ENCODE measurements at regions not wholly inside any gene's neighbourhood (a gene's known extent, or its start where the extent isn't known, plus 50 kb on each side); places are given as distances from the start of the nearest gene placed in this dataset.
A peak's percentile ranks its signal among the peaks of the same experiment; 100 is the strongest.

DNA sequence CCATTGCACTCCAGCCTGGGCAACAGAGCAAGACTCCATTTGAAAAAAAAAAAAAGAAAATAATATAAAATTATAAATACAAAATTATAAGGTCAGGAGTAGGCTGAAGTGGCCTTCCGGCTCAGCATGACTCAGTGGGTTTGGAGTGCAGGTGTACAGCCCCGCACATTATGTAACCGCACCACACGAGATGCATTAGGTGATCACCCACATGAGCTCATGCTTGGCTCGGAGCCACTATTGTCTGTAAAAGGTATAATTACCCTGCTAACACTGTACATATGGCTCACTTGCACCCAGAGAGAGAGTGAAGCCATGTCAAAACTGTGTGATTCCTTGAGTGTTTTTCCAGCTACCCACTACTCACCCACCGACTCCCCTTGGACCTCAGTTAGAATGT lies 557.0 kb downstream of the SLC6A15 start:
- POLR2A ChIA-PET, result no interaction called here
- BruUV-seq (replicated peaks), result no TSS peak
- TF ChIP-seq, protein P1, sequence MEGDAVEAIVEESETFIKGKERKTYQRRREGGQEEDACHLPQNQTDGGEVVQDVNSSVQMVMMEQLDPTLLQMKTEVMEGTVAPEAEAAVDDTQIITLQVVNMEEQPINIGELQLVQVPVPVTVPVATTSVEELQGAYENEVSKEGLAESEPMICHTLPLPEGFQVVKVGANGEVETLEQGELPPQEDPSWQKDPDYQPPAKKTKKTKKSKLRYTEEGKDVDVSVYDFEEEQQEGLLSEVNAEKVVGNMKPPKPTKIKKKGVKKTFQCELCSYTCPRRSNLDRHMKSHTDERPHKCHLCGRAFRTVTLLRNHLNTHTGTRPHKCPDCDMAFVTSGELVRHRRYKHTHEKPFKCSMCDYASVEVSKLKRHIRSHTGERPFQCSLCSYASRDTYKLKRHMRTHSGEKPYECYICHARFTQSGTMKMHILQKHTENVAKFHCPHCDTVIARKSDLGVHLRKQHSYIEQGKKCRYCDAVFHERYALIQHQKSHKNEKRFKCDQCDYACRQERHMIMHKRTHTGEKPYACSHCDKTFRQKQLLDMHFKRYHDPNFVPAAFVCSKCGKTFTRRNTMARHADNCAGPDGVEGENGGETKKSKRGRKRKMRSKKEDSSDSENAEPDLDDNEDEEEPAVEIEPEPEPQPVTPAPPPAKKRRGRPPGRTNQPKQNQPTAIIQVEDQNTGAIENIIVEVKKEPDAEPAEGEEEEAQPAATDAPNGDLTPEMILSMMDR (IDR thresholded peaks at IDR 0.05; ENCODE audit: unreplicated experiment), result no peak
- peak; percentile 71 for DNase-seq (ENCODE audit: unreplicated experiment)
- H3K27me3 Mint-ChIP-seq (ENCODE audit: insufficient read depth, unreplicated experiment), result no peaks in the 10 kb centered on the region
- no peaks in the 10 kb centered on the region for H3K36me3 Mint-ChIP-seq (ENCODE audit: insufficient read depth, unreplicated experiment)
- no peaks in the 10 kb centered on the region for H3K9me3 Mint-ChIP-seq (ENCODE audit: unreplicated experiment)
- CTCF ChIA-PET, result no interaction called here
- no peak overlapping the region for H3K27ac Mint-ChIP-seq (ENCODE audit: low read depth, unreplicated experiment)
- H3K4me3 Mint-ChIP-seq (ENCODE audit: unreplicated experiment), result no peak overlapping the region
- intact Hi-C loops (cut with micrococcal nuclease), result no loop called here
- H3K4me1 Mint-ChIP-seq (ENCODE audit: insufficient read depth, unreplicated experiment), result no peaks in the 10 kb centered on the region

DNA sequence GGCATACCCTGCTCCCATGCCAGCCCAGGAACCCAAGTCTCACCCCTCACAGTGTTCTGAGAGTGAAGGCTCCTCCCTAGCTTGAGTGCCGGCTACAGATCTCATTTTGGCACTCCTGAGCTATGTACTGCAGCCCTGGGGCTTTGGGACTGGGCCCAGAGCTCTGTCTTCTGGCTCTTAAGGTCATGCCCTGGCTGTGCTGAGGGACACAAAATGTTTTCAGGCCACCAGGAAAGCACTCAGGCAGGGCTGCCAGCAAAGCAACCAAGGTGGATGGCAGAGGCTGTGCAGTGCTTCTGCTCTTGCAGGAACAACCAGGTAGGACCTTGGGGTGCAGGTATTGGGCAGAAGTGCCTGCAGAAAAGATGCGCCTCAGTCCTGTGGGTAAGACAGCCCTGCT lies 564.0 kb downstream of the SLC6A15 start:
- ChIA-PET CTCF (interaction anchor here (0.6 kb wide), 1 partner anchor 289 kb away, joined by 3 read pairs; no protein-coding TSS in a partner anchor), POLR2A (no interaction called here)
- Mint-ChIP-seq H3K4me1 (ENCODE audit: insufficient read depth, unreplicated experiment) (no peaks in the 10 kb centered on the region), H3K4me3 (ENCODE audit: unreplicated experiment) (no peak overlapping the region), H3K9me3 (ENCODE audit: unreplicated experiment) (peaks cover 8% of the 10 kb centered on the region), H3K27ac (ENCODE audit: low read depth, unreplicated experiment) (no peak overlapping the region), H3K36me3 (ENCODE audit: insufficient read depth, unreplicated experiment) (peaks cover 6% of the 10 kb centered on the region), H3K27me3 (ENCODE audit: insufficient read depth, unreplicated experiment) (no peaks in the 10 kb centered on the region)
- BruUV-seq (replicated peaks), result no TSS peak
- TF ChIP-seq, protein P1 (IDR thresholded peaks at IDR 0.05; ENCODE audit: unreplicated experiment), result no peak
- DNase-seq (ENCODE audit: unreplicated experiment), result no peak
- intact Hi-C loops (cut with micrococcal nuclease), result no loop called here

DNA sequence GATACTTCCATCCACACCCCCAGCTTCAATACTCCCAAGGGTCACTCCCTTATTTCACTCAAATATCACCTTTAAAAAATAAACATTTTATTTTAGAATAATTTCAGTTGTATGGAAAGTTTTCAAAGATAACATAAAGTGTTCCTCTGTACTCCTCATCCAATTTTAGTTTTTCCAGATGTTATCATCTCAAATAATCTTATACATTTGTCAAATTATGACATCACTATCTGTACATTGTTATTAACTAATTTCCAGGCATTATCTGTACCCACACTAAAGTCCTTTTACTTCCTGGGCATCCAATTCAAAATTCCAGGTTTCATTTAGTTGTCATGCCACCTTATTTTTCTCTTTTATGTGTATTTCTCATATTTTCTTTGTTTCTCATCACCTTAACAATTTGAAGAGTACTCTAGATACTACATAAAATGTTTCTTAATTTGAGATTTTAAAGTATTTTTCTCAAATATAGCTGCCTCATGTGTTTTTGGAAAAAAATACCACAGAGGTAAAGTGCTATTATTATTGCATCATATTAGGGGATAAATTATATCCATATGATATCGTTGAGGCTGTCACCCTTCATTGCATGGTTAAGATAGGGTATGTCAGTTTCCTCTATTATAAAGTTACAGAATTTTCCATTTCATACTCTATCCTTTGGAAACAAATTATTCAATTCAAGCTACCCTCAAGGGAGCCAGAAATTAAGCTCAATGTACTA lies 571.0 kb downstream of the SLC6A15 start:
- intact Hi-C loops (cut with micrococcal nuclease), result no loop called here
- peaks cover 8% of the 10 kb centered on the region for H3K9me3 Mint-ChIP-seq (ENCODE audit: unreplicated experiment)
- no peaks in the 10 kb centered on the region for H3K36me3 Mint-ChIP-seq (ENCODE audit: insufficient read depth, unreplicated experiment)
- TF ChIP-seq, protein P1 (IDR thresholded peaks at IDR 0.05; ENCODE audit: unreplicated experiment), result no peak
- POLR2A ChIA-PET, result no interaction called here
- CTCF ChIA-PET, result no interaction called here
- no peak overlapping the region for H3K27ac Mint-ChIP-seq (ENCODE audit: low read depth, unreplicated experiment)
- no peak overlapping the region for H3K4me3 Mint-ChIP-seq (ENCODE audit: unreplicated experiment)
- BruUV-seq (replicated peaks), result no TSS peak
- DNase-seq (ENCODE audit: unreplicated experiment), result no peak
- H3K4me1 Mint-ChIP-seq (ENCODE audit: insufficient read depth, unreplicated experiment), result no peaks in the 10 kb centered on the region
- no peaks in the 10 kb centered on the region for H3K27me3 Mint-ChIP-seq (ENCODE audit: insufficient read depth, unreplicated experiment)

DNA sequence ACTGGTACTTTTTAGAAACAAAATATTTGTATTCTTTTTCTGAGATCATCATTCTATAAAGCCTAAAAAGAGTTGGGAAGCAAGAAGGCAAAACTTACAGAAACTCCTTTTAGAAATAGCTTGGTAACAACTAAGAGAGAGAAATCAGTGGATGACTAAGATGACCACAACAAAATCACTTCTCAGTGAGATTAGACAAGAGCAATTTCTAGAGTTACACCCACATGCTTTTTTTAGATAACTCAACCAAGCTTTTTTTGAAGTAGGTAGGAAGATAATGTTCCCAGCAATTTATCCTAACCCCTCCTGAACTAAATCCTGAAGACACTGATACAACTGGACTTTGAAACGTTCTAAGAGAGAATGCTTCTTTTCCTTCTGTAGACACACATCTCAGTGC lies 576.4 kb downstream of the SLC6A15 start:
- Mint-ChIP-seq H3K27ac (ENCODE audit: low read depth, unreplicated experiment) (no peak overlapping the region), H3K4me3 (ENCODE audit: unreplicated experiment) (no peak overlapping the region)

More for the DNA sequence above, 576.4 kb downstream of the SLC6A15 start:
- TF ChIP-seq, protein P1 (IDR thresholded peaks at IDR 0.05; ENCODE audit: unreplicated experiment), result no peak
- DNase-seq (ENCODE audit: unreplicated experiment), result no peak
- Mint-ChIP-seq H3K36me3 (ENCODE audit: insufficient read depth, unreplicated experiment) (no peaks in the 10 kb centered on the region), H3K27me3 (ENCODE audit: insufficient read depth, unreplicated experiment) (no peaks in the 10 kb centered on the region), H3K4me1 (ENCODE audit: insufficient read depth, unreplicated experiment) (no peaks in the 10 kb centered on the region), H3K9me3 (ENCODE audit: unreplicated experiment) (no peaks in the 10 kb centered on the region)
- CTCF ChIA-PET, result no interaction called here
- POLR2A ChIA-PET, result no interaction called here
- intact Hi-C loops (cut with micrococcal nuclease), result no loop called here
- no TSS peak for BruUV-seq (replicated peaks)

All from MCF 10A (cell line).